ENCODE measurements at regions not wholly inside any gene's neighbourhood (a gene's known extent, or its start where the extent isn't known, plus 50 kb on each side); places are given as distances from the start of the nearest gene placed in this dataset.

- no peak overlapping the region for H3K4me3 ChIP-seq (ENCODE audit: low read length)
- no peak for TF ChIP-seq CTCF (conservative IDR thresholded peaks at IDR 0.05; ENCODE audit: low read depth, low read length)
- no peak for DNase-seq (ENCODE audit: low read depth)
These were observed 65.6 kb upstream of the IGFBP3 start for GRCh38 chr7:45986355-45987298.

- DNase-seq (ENCODE audit: low read depth) = peak; percentile 48
- TF ChIP-seq CTCF (conservative IDR thresholded peaks at IDR 0.05; ENCODE audit: low read depth, low read length) = no peak
These were observed 64.8 kb upstream of the IGFBP3 start for GRCh38 chr7:45985902-45986301.

GRCh38 chr7:45984386-45985295 is 63.6 kb upstream of the IGFBP3 start:
- TF ChIP-seq CTCF (conservative IDR thresholded peaks at IDR 0.05; ENCODE audit: low read depth, low read length) = no peak
- no peak for DNase-seq (ENCODE audit: low read depth)
- H3K4me3 ChIP-seq (ENCODE audit: low read length) = no peak overlapping the region

More at GRCh38 chr7:45985902-45986301, 64.8 kb upstream of the IGFBP3 start:
- H3K4me3 ChIP-seq (ENCODE audit: low read length) = no peak overlapping the region

- TF ChIP-seq CTCF (conservative IDR thresholded peaks at IDR 0.05; ENCODE audit: low read depth, low read length) = no peak
- H3K4me3 ChIP-seq (ENCODE audit: low read length) = no peak overlapping the region
- no peak for DNase-seq (ENCODE audit: low read depth)
These were observed 62.7 kb upstream of the IGFBP3 start for GRCh38 chr7:45983720-45984255.

GRCh38 chr7:45982907-45983719 is 62.0 kb upstream of the IGFBP3 start:
- no peak for DNase-seq (ENCODE audit: low read depth)
- no peak overlapping the region for H3K4me3 ChIP-seq (ENCODE audit: low read length)
- TF ChIP-seq CTCF (conservative IDR thresholded peaks at IDR 0.05; ENCODE audit: low read depth, low read length) = no peak

- no peak for TF ChIP-seq CTCF (conservative IDR thresholded peaks at IDR 0.05; ENCODE audit: low read depth, low read length)
- DNase-seq (ENCODE audit: low read depth) = no peak
- H3K4me3 ChIP-seq (ENCODE audit: low read length) = no peak overlapping the region
These were observed 61.1 kb upstream of the IGFBP3 start for GRCh38 chr7:45982132-45982531.

Data from retinal pigment epithelial cell (primary cell).